H54 (cell line): ENCODE measurements at regions not wholly inside any gene's neighbourhood (a gene's known extent, or its start where the extent isn't known, plus 50 kb on each side); places are given as distances from the start of the nearest gene placed in this dataset.

Experiments
- DNase-seq: peaks from one replicate; pipeline ENCODE4 v3.0.0; 2011; ENCODE audit warnings: low spot score, mixed read lengths; ENCODE audit not compliant: insufficient read length
- FAIRE-seq: peaks from 3 replicates; lab custom pipeline; 2011; peaks lifted over from hg19 to GRCh38; lab: Jason Lieb, UNC
- POLR2A ChIP-seq: IDR thresholded peaks from 2 replicates; pipeline ENCODE4 v1.6.1; 2011; ENCODE audit warnings: low read depth, mild to moderate bottlenecking, low read length

- no peak for TF ChIP-seq POLR2A
- DNase-seq (no peak), FAIRE-seq (peak; percentile 20)
These were observed 52.8 kb downstream of the HYCC2 start for GRCh38 chr2:201018636-201019035.

- DNase-seq, result no peak
- TF ChIP-seq POLR2A, result no peak
- FAIRE-seq, result no peak
These were observed 53.4 kb upstream of the ORC2 start for GRCh38 chr2:201016859-201017258.
